SK-N-SH (cell line): ENCODE measurements at regions not wholly inside any gene's neighbourhood (a gene's known extent, or its start where the extent isn't known, plus 50 kb on each side); places are given as distances from the start of the nearest gene placed in this dataset.

ENCODE experiments used
- EP300 ChIP-seq, 2 experiments: IDR thresholded peaks; 2 replicates each; pipeline versions ENCODE4 v1.4.0 to v1.6.1; 2012; ENCODE audit warnings: borderline replicate concordance in 1 of 2, low read depth in 1 of 2, low read length in 1 of 2
- EZH2phosphoT487 ChIP-seq: fragments of 200-600 bp; sonication (generic); IDR thresholded peaks from 2 replicates; pipeline ENCODE4 v1.6.1; 2017; ENCODE audit warnings: low read depth, mixed run types, mild to moderate bottlenecking, antibody characterized with exemption, moderate library complexity, borderline replicate concordance
- GATA2 ChIP-seq: sonication (generic); formaldehyde crosslinking; IDR thresholded peaks from 2 replicates; pipeline ENCODE4 v1.5.0; 2020; ENCODE audit warnings: mild to moderate bottlenecking, missing genetic modification reagents
- MXI1 ChIP-seq: IDR thresholded peaks from 2 replicates; pipeline ENCODE4 v1.6.1; 2012; ENCODE audit warnings: mild to moderate bottlenecking, low read depth, low read length, improper control_type of control experiment
- PBX3 ChIP-seq: IDR thresholded peaks from 2 replicates; pipeline ENCODE4; 2012
- POLR2AphosphoS5 ChIP-seq: IDR thresholded peaks from 2 replicates; pipeline ENCODE4 v1.6.1; 2012; ENCODE audit warnings: low read depth, low read length
- REST ChIP-seq: IDR thresholded peaks from 2 replicates; pipeline ENCODE4 v1.6.1; 2012; ENCODE audit warnings: mild to moderate bottlenecking, low read depth, low read length, moderate library complexity
- RFX5 ChIP-seq: IDR thresholded peaks from 2 replicates; pipeline ENCODE4 v1.6.1; 2012; ENCODE audit warnings: mild to moderate bottlenecking, improper control_type of control experiment, low read length
- SMC3 ChIP-seq: IDR thresholded peaks from 2 replicates; pipeline ENCODE4 v1.6.1; 2012; ENCODE audit warnings: low read depth, low read length, improper control_type of control experiment
- USF2 ChIP-seq: fragments of 150-350 bp; IDR thresholded peaks from 2 replicates; pipeline ENCODE4 v1.6.1; 2017; ENCODE audit warnings: antibody characterized with exemption, low read length, low read depth, borderline replicate concordance
- TF ChIP-seq, protein P1 (sequence below): IDR thresholded peaks from 2 replicates; pipeline ENCODE4 v1.4.0; 2012; ENCODE audit warnings: low read depth
- TF ChIP-seq, protein P2 (sequence below): fragments of 200-600 bp; sonication (generic); IDR thresholded peaks from 2 replicates; pipeline ENCODE4 v1.6.1; 2017; ENCODE audit warnings: antibody characterized with exemption, mild to moderate bottlenecking, moderate library complexity

- TF ChIP-seq POLR2AphosphoS5 (no peak), RFX5 (no peak), EP300 (IDR thresholded peaks at IDR 0.05; ENCODE audit: borderline replicate concordance in 1 of 2, low read depth in 1 of 2, low read length in 1 of 2) (peak in 1 of 2 experiments; percentile 60; a peak in 1 of 4 replicates), GATA2 (no peak), USF2 (no peak), EZH2phosphoT487 (no peak), REST (no peak), MXI1 (no peak), SMC3 (no peak), PBX3 (peak; percentile 69)
- TF ChIP-seq, protein P1, sequence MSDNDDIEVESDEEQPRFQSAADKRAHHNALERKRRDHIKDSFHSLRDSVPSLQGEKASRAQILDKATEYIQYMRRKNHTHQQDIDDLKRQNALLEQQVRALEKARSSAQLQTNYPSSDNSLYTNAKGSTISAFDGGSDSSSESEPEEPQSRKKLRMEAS = no peak
- TF ChIP-seq, protein P2, sequence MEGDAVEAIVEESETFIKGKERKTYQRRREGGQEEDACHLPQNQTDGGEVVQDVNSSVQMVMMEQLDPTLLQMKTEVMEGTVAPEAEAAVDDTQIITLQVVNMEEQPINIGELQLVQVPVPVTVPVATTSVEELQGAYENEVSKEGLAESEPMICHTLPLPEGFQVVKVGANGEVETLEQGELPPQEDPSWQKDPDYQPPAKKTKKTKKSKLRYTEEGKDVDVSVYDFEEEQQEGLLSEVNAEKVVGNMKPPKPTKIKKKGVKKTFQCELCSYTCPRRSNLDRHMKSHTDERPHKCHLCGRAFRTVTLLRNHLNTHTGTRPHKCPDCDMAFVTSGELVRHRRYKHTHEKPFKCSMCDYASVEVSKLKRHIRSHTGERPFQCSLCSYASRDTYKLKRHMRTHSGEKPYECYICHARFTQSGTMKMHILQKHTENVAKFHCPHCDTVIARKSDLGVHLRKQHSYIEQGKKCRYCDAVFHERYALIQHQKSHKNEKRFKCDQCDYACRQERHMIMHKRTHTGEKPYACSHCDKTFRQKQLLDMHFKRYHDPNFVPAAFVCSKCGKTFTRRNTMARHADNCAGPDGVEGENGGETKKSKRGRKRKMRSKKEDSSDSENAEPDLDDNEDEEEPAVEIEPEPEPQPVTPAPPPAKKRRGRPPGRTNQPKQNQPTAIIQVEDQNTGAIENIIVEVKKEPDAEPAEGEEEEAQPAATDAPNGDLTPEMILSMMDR = no peak
These were observed 173.6 kb upstream of the SPOPL start for GRCh38 chr2:138327967-138328366.
